NCI-H524 treated with DMSO at 0.1 percent for 48 hours (cell line): ENCODE measurements at regions not wholly inside any gene's neighbourhood (a gene's known extent, or its start where the extent isn't known, plus 50 kb on each side); places are given as distances from the start of the nearest gene placed in this dataset.

Source experiments
- DNase-seq: peaks from one replicate; lab custom pipeline; 2025; lab: John Stamatoyannopoulos, UW

DNA sequence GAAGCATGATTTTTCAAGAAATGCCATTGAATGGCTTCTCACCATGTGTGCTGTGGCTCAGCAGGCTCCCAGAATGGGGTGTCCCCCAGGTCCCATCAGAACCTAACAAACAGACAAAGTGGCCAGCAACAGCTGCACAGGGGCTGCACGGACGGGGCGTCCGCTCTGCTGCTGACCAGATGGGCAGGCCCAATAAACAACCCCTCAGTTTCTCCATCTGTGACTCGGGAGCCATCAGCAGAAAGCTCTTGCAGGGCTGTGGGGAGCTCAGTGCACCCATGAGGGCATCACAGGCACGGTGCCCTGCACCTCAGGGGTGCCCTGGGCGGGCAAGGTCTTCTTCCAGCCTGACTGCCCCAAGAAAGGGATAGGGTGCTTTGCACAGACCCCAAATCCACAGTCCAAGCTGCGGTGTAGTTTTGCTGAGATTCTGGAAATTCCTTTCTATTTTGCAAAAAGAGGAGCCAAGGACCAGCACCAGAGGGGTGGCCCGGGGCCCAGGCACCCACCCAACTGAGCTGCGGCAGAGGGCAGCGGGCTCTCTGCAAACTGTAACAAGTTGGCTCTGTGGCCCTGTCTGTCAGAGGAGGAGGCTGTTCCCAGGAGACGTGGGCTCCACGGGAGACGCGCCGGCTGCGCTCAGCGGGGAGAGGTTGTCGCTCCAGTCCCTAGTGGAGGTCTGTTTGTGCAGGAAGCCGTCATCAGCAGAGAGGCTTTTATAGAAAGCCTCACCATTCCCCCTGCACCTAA is 138.7 kb upstream of the PPP1R26 start:
- no peak for DNase-seq

DNA sequence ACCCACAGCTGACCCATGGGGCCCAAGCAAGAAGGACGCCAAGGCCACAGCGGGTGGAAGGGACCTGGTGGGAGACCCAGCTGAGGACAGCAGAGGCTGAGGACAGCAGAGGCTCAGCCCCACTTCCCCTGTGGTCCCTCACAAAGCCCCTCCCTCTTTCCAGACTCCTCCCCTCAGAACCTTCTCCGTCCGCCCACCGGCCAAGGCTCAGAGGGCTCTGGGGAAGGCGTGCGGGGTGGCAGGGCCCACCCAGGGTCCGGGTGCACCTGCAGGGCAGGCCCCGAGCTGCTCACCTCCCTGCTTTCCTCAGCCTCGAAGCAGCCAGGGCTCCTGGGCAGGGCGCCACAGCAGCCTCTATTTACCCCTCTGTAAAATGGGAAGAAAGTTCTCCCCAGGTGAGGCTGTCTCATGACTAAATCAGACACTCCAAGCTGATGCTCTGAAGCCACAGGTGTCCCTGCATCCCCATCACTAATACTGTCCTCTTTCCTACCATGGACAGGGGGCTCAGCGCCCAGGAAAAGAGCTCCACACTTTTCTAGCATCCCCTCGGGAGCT is 137.9 kb upstream of the PPP1R26 start:
- no peak for DNase-seq

DNA sequence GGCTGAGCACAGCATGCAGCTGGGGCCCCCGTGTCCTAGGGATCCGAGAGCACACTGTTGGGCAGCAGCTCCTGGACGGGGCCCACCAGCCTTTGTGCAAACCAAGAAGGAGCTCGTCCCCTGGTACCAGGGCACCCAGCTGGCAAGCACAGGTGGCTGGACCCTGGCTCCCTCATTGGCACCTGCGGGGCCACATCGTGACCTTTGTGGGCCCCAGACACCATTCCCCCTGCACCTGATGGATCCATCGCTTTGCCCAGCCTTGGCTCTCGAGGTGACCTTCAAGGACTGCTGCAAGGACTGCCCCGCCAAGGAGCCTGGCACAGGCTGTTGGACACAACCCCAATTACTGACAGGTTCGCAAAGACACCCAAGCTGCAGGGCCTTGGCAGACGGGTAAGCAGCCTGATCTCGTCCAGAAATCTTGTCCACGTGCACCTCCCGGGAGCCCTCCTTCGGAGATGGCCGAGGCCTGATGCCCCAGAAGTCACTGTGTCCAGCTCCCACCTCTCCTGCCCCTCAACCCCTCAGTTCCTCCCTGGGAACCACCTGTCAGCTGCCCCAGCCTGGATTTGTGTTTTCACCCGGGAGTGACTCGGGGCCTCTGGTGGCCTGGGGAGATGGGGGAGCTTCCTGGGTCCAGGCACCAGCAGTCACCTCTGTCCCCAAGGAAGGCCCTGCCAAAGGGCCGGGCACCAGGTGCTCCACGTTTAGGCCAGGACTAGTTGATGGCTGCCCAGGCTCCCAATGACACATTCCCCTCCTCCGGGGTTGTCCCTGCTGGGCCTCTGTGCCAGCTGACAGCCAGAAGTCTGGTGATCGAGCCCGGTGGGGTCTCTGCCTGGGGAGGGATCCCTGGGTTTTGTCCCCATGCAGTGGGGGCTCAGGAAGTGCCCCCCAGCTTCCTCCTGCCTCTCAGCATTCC is 137.1 kb upstream of the PPP1R26 start:
- no peak for DNase-seq

DNA sequence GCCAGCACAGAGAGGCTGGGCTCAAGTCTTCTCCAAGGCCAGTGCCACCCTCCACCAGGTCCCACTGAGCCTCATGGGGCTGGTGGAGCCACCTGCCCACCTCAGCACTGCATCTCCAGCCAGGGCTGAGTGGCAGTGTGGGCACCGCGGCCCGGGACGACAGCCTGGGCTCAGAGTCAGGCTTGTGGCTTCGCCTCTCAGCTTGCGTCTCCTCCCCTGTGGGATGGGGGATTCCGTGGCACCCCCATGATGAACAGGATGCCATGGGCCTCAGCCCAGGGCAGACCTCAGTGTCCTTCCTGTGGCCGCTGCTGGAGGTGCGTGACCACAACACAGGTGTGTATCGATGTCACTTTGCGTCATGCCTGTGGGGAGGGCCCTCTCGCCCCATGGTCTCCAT is 136.4 kb upstream of the PPP1R26 start:
- DNase-seq = no peak

DNA sequence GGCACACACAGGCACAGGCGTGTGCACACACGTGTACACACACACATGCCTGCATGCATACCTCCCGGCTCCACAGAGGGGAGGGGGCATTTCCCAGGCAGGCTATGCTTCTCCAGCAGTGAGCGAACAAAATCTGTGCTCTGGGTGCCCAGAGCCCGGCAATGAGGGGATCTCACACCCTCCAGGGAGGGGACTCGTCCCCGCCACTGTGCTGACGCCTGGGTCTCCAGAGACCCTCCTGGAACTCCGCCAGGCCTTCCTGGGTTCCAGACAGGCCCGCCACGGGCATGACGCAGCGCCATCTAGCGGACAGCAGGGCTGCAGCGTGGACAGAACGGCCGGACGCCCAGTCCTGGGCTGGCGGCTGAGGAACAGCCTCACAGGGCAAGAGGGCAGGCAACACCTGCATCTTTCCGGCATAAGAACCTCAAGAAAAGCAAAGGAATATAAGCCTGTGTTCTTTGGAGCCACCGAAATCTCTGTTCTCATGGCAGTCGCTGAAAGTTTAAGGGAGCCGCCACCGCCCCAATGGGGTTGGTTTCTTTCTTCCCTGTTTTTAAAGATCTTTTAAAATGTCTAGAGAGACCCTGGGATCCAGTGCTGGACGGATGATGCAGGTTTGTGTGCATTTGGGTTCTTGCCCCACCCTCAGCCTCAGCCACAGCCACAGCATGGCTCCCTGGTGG is 135.6 kb upstream of the PPP1R26 start:
- DNase-seq = no peak

DNA sequence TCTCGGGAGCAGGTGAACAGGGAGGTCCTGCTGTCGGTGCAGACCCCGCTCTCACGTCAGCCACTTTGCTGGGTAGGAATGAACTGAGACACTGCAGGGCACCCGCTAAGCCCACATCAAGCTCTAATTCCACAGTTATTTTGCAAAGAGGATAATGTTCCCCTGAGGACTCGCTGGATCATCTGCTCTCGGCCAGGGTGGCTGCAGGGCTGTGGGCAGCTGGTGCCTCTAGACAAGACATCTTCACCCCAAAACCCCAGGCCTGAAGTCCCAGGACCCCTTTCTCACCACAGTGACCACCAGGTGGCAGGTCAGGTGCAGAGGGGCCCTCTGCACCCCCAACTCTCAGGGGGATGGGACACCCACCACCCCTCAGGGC is 135.1 kb upstream of the PPP1R26 start:
- DNase-seq = no peak

DNA sequence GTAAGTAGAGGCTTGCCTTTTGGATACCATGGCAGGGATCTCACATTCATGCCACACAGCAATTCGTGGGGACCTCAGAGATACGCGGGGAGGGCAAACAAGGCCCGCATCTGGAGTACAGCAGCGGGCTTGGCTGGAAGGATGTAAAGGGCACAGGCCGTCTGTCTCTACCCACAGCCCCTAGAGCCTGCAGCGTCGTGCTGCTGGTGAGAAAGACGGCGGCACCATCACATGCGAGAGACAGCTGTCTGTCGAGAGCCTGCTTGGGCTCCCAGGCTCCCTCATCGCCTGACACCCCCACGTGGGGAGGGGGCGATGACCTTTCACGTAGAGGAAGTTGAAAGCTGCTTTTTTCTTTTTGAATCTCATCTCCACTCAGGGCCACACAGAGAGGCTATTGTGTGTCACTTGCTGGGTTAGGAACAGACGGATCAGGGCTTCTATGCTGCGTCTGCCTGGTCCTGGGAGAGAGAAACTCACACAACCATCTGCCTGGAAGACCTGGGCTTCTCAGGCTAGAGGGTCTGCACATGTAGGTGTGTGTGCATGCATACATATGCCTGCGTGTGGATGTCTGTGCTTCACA is 134.6 kb upstream of the PPP1R26 start:
- no peak for DNase-seq

DNA sequence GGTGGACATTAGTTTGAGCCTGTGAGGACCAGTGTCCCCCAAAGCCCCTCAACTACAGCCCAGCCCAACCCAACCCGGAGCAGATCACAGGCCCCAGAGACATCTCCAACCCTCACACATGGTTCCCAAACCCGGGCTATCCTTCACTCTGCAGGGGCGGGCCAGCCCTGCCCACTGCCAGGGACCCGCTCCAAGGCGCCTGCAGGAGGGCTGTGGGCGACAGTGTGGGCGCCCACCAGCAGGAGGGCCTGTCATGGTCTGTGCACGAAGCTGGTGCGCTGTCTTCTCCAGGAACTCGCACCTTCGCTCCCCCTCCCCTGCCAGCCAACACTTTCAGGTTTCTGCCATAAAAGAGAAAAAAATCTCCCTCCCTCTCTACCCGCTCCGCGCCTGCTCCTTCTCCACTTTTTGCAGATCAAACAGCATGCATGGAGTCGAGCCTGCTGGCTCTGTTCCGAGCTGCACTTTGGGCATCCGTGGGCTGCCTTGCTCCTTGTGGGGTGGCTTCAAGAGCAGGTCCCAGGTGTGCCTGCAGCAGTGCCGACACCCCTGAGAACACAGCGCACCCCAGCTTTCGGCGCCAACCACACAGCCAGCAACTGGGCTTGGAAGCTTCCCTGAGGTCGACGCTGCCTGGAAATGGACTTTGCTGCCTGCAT is 133.7 kb upstream of the PPP1R26 start:
- DNase-seq = no peak

DNA sequence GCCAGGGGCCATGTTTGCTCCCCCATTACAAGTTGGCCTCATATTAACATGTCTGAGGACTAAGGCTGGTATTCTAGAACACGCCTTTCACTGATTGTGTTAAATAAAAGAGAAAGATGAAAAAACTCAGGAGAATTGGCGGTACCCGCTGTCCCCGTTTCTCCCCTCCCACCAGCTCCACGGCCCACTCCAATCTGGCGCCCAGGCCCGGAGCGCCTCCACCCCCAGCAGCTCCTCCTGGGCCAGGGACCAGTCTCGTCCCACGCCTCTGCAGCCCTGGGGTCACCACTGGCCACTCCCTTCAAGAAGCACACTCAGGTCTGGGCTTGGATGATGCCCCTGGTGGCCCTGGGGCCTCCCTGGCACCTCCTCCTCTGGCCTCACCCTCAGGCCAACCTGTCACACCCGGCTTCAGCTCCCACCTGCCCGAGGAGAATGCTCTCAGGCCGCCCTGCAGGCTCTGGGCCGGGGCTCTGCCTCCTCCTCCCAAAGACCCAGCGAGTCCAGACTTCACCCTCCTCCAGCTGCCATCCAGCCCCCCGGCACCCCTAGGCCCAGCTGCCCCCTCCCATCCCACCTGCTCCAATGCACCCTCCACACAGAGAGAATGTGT is 133.0 kb upstream of the PPP1R26 start:
- no peak for DNase-seq

DNA sequence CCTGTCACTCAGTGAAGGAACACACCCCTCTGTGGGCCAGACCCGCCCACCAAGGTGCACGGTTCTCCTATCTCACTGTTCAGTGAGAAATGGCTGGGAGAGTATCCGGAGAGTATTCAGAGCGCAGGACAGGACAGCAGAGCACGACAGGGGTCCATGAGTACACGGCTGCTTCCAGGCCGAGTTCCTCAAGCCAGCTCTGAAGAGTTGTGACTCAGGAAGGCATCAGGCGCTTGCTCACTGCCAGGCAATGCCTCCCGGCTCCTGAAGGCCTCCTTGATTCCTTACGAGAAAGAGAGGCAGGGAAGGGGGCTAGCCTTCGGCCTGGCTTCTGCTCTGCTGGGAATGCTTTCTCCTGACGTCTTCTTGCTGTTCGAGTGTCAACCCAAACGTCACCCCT is 132.1 kb upstream of the PPP1R26 start:
- no peak for DNase-seq

DNA sequence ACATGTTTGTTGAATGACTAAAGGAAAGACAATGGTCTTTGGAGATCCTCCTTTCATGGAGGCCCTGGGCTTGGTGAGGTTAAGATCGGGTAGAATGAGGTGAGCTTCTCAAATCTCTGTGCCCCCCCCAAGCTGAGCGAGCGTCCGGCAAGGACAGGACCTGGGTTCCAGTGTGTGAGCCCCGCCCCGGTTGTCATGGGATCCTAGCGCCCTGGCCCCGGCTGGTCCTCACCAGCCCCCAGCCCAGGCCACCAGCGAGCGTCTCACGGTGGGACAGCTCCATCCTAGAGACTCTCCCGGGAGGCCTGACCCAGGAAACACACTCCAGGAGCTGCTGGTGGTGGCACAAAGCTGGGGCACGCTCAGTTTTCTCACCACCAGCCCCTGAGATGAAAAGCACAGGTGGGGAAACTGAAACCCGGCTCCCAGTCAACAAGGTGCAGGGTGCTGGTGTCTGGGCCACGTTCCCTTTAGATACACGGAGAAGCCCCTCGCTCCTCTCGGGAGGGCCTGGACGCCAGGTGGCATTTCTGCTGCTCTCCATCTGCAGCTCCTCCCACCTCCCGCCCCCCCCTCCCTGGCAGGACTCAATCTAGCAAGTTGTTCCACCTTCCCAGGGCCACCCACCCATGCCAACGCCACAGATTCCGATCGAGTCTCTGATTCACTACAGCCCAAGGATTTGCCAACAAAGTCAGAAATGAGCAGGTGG is 131.3 kb upstream of the PPP1R26 start:
- no peak for DNase-seq

DNA sequence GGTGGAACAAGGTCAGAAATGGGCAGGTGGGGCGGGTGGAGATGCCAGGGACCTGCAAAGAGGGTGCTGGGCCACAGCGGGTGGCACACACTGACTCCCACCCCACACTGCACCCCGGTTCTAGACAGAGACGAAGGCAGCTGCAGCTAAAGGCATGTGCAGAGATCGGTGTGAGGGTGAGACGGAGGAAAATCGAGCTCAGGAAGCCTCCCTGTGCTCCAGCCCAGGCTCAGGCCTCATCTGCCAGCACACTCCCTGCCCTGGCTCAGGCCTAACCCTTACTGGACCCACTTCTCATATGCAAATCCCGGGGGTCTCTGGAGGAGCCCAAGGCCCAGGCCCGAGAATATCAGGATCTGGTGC is 130.8 kb upstream of the PPP1R26 start:
- no peak for DNase-seq

DNA sequence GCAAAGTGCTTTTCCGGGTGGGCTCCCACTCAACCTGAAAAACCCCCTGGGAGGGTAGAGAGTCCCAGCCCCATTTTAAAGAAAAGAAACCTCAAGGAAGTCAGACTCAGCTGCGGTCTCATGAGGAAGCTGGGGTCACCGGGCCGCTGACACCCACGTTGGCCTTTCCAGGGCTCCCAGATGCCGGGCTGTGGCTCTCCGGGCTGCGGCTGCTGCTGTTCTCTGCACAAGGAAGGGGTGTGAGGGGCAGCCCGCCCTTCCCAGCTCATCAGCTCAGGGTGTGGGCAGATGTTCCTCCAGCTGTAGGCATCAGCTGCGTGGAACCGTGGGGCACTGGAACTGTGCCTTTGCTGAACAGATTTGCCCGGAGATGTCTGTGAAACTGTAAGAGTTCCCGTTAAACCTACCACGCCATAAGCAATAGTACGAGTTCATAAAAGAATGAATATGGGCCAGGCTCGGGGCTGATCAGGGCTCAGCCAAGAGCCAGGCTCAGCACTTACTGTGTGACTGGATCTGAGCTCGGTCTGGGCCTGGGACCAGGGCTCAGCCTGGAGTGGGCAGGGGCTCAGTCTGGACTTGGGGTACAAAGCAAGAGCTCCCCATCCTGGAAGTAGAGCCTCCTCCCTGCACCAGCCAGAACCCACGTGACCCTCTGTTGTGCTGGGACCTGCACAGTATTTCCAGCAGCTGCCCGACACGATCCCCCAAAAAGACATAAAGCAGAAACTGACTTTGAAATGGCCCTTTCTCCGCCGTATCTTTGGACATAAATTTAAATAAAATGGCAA is 130.2 kb upstream of the PPP1R26 start:
- no peak for DNase-seq

DNA sequence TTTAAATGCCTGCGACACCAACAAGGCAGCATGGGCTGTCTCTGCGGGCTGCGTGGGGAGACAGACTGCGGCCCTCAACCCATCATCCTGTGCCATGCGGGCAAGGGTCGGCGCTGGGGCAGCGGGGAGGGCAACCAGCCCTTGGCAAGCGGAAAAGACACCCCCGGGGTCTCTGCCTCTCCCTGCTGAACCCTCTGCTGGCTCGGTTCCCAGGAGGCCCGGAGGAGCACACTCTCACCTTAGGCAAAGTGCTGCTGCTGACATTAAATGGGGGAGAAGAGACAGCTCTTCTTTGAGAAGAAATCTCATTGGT is 129.6 kb upstream of the PPP1R26 start:
- DNase-seq = no peak

DNA sequence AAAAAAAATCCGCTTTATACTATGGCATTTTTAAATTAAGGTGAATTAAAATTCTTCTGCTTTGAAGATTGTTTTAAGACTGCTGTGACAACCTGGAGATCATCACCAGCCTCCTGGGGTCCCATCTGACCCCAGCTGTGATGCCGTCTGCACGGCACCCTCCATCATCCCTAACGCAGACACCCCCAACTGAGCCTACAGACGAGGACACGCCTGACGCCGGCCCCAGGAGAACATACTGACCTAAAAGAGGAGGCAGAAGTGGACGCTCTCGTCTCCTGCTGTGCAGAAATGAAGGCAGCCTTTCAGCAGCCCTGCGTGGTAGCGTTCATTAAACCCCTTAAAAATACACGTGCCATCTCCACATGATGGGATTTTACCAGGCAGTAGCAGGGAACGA is 125.6 kb upstream of the PPP1R26 start:
- no peak for DNase-seq

DNA sequence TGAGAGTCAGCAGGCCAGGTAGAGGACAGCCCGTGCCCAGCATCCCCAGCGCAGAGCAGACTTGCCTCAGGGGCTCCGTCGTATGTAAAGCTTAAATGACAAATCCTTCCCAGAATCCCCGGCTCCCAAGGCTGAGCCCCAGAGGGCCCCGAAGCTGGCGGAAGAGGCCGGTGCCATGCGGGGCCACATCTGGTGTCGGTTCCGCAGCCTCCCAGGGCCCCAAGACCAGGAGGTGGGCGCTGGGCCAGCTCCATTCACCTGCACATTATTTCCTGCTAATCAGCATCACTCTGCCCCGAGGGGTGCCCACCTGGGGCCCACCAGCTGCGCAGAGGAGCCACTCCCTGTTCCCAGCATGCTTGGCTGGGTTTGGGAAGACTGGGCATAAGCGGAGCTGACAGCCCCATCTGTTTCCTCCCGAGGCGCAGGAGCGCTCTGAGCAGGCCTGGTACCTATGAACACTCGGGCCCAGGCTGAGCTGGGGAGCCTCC is 124.0 kb upstream of the PPP1R26 start:
- peak; percentile 83 for DNase-seq

DNA sequence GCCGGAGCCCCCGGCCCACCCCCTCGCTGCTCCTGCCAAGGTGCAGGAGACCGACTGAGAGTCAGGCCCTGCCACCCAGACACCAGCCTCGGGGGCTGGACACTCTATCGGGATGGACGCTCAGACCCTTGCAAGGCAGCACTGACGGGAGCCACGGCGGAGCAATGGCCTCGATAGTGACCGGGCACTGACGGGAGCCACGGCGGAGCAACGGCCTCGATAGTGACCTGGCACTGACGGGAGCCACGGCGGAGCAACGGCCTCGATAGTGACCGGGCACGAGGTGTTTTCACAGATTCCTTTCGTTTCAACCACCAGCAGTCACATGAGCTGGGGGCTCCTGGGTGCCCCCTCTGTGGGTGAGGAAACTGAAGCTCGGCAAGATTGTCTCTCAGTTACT is 123.6 kb upstream of the PPP1R26 start:
- DNase-seq = no peak

DNA sequence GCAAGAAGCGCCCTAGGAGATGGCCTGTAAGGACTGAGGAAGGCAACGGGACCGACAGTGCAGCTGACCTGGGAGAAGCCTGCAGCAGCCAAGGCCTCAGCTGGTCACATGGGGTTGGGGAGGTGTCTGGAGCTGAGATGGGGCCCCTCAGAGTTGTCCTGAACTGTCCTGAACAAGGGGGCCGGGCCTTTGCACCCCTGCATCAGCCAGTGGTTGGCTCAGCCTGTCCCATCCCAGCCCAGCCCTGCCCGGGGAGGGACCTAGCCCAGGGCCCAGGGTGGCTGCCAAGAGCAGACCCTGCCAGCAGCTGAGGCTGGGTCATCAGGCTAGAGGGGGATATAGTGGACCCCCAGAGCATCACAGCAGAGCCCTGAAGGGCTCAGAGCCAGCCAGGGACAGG is 122.8 kb upstream of the PPP1R26 start:
- no peak for DNase-seq

DNA sequence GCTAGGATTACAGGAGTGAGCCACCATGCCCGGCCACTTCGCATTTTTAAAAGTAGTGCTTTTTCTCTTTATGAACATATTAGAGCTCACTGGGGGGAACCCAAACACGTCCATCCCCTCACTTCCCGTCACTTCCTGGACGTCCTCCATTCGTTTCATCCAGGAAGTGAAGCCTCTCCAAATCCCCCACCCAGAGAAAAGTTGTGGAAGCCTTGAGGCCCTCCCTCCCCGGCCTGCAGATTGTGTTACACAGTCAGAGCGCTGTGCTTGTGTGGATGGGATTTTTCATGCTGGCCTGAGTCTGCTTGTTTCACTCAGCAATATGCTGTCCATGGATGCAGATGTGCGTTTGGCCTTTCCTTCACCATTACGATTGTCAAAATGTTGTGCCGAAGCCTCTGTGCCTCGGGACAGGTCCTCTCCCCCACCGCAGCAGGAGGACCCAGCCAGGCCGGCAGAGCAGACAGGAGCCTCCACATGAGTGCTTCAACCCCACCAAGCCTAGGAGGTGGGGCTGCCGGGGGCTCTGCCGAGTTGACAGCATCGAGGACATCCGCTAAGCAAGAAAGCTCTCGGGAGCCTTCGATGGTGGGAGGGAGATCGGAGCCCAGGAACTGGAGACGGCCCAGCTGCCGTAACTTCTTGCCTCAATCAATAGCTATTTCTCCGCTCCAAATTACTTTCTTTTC is 121.6 kb upstream of the PPP1R26 start:
- DNase-seq = no peak
